Endodermal cell (in vitro differentiated cells): ENCODE measurements at regions not wholly inside any gene's neighbourhood (a gene's known extent, or its start where the extent isn't known, plus 50 kb on each side); places are given as distances from the start of the nearest gene placed in this dataset.

Experiments used
- DNase-seq: peaks from one replicate; pipeline ENCODE4 v3.0.0-alpha.2; 2017
- H3K27ac ChIP-seq: 2 replicates; pipeline ENCODE4 v1.5.1; 2013; ENCODE audit warnings: mild to moderate bottlenecking, low read depth, low read length, moderate library complexity
- H3K27me3 ChIP-seq: 2 replicates; pipeline ENCODE4 v1.6.1; 2013; ENCODE audit warnings: mild to moderate bottlenecking, low read length, moderate library complexity; ENCODE audit not compliant: insufficient read depth, control insufficient read depth, poor library complexity, severe bottlenecking
- H3K36me3 ChIP-seq: 2 replicates; pipeline ENCODE4 v1.7.0; 2013; ENCODE audit warnings: mild to moderate bottlenecking, low read length, moderate library complexity; ENCODE audit not compliant: control insufficient read depth, insufficient read depth
- H3K4me1 ChIP-seq: one replicate; pipeline ENCODE4 v1.7.0; 2013; ENCODE audit warnings: low read length; ENCODE audit not compliant: control insufficient read depth, insufficient read depth
- H3K4me3 ChIP-seq: 2 replicates; pipeline ENCODE4 v1.5.1; 2013; ENCODE audit warnings: mild to moderate bottlenecking, low read length, moderate library complexity
- H3K9ac ChIP-seq: 2 replicates; pipeline ENCODE4 v1.6.1; 2013; ENCODE audit warnings: mild to moderate bottlenecking, low read length, moderate library complexity; ENCODE audit not compliant: poor library complexity, severe bottlenecking; ENCODE audit errors: extremely low read depth
- H3K9me3 ChIP-seq: 2 replicates; pipeline ENCODE4 v1.6.1; 2013; ENCODE audit warnings: mild to moderate bottlenecking, low read length, moderate library complexity; ENCODE audit not compliant: control insufficient read depth
- H3K27ac Mint-ChIP-seq: 2 replicates; pipeline ENCODE4 v1.8.0; 2020; ENCODE audit warnings: mixed read lengths
- H3K27me3 Mint-ChIP-seq: 2 replicates; pipeline ENCODE4 v1.8.0; 2021; ENCODE audit warnings: mild to moderate bottlenecking, mixed read lengths; ENCODE audit not compliant: insufficient read depth
- H3K36me3 Mint-ChIP-seq: 2 replicates; pipeline ENCODE4 v1.8.0; 2020; ENCODE audit warnings: low read depth, mixed read lengths
- H3K4me1 Mint-ChIP-seq: 2 replicates; pipeline ENCODE4 v1.8.0; 2020; ENCODE audit warnings: mixed read lengths
- H3K4me3 Mint-ChIP-seq: 2 replicates; pipeline ENCODE4 v1.8.0; 2020; ENCODE audit warnings: mild to moderate bottlenecking, moderate library complexity, mixed read lengths
- H3K9me3 Mint-ChIP-seq: 2 replicates; pipeline ENCODE4 v1.8.0; 2020; ENCODE audit warnings: mild to moderate bottlenecking, mixed read lengths
- CTCF ChIP-seq: fragments of 200-600 bp; sonication (generic); conservative IDR thresholded peaks from 2 replicates; pipeline ENCODE4 v1.5.0; 2021; ENCODE audit warnings: antibody characterized with exemption, mild to moderate bottlenecking
- WGBS, 2 experiments: methylation state at CpG; one replicate each; pipeline versions ENCODE4 v1.1.5 to v1.1.7; 2013; ENCODE audit warnings: missing lambda C conversion rate in 2 of 2, mixed read lengths in 1 of 2; ENCODE audit not compliant: insufficient coverage in 1 of 2, insufficient read length in 1 of 2; 5-methylcytosine and 5-hydroxymethylcytosine counted together

GRCh38 chr11:96643173-96643572 lies 253.4 kb downstream of the JRKL start:
- DNase-seq, result no peak
- Histone ChIP-seq H3K27me3 (no peaks in the 10 kb centered on the region), H3K36me3 (peaks cover 15% of the 10 kb centered on the region), H3K4me3 (peak overlapping the region; percentile 45), H3K27ac (no peak overlapping the region), H3K9me3 (peaks cover 52% of the 10 kb centered on the region), H3K9ac (no peak overlapping the region), H3K4me1 (peaks cover 4% of the 10 kb centered on the region)
- Mint-ChIP-seq H3K4me1 (peaks cover 32% of the 10 kb centered on the region), H3K36me3 (peaks cover 41% of the 10 kb centered on the region), H3K4me3 (no peak overlapping the region), H3K27me3 (no peaks in the 10 kb centered on the region), H3K9me3 (peaks cover 39% of the 10 kb centered on the region), H3K27ac (no peak overlapping the region)
- no peak for TF ChIP-seq CTCF
- WGBS, 2 experiments, result 92 to 100% methylated on average over 5 of the region's 5 CpGs

- Histone ChIP-seq H3K9me3 (peaks cover 7% of the 10 kb centered on the region), H3K4me3 (no peak overlapping the region), H3K27me3 (no peaks in the 10 kb centered on the region), H3K27ac (no peak overlapping the region), H3K4me1 (peaks cover 6% of the 10 kb centered on the region), H3K36me3 (peaks cover 7% of the 10 kb centered on the region), H3K9ac (no peak overlapping the region)
- Mint-ChIP-seq H3K27me3 (no peaks in the 10 kb centered on the region), H3K27ac (no peak overlapping the region), H3K9me3 (peaks cover 12% of the 10 kb centered on the region), H3K4me3 (no peak overlapping the region), H3K36me3 (peaks cover 10% of the 10 kb centered on the region), H3K4me1 (peaks cover 31% of the 10 kb centered on the region)
- no peak for TF ChIP-seq CTCF
- 66 to 78% methylated on average over 2 to 5 of the region's 5 CpGs for WGBS, 2 experiments
- DNase-seq, result peak; percentile 47
These were observed 257.8 kb downstream of the JRKL start for GRCh38 chr11:96647621-96648020.

GRCh38 chr11:96648991-96649390 lies 259.2 kb downstream of the JRKL start:
- H3K4me1 Mint-ChIP-seq, result peaks cover 31% of the 10 kb centered on the region
- no peaks in the 10 kb centered on the region for H3K27me3 Mint-ChIP-seq
- H3K4me3 ChIP-seq, result no peak overlapping the region
- H3K27ac ChIP-seq, result no peak overlapping the region
- H3K4me1 ChIP-seq, result peaks cover 6% of the 10 kb centered on the region
- no peaks in the 10 kb centered on the region for H3K9me3 ChIP-seq
- DNase-seq, result peak; percentile 58
- no peak overlapping the region for H3K27ac Mint-ChIP-seq
- no peaks in the 10 kb centered on the region for H3K36me3 ChIP-seq
- H3K27me3 ChIP-seq, result no peaks in the 10 kb centered on the region
- H3K9ac ChIP-seq, result no peak overlapping the region
- H3K36me3 Mint-ChIP-seq, result no peaks in the 10 kb centered on the region
- TF ChIP-seq CTCF, result no peak
- H3K4me3 Mint-ChIP-seq, result no peak overlapping the region
- H3K9me3 Mint-ChIP-seq, result peaks cover 2% of the 10 kb centered on the region
- 82% methylated on average over 1 of the region's 2 CpGs; no CpG with 5 or more reads in 1 of the 2 experiments for WGBS, 2 experiments
